ENCODE measurements at regions not wholly inside any gene's neighbourhood (a gene's known extent, or its start where the extent isn't known, plus 50 kb on each side); places are given as distances from the start of the nearest gene placed in this dataset.

DNA sequence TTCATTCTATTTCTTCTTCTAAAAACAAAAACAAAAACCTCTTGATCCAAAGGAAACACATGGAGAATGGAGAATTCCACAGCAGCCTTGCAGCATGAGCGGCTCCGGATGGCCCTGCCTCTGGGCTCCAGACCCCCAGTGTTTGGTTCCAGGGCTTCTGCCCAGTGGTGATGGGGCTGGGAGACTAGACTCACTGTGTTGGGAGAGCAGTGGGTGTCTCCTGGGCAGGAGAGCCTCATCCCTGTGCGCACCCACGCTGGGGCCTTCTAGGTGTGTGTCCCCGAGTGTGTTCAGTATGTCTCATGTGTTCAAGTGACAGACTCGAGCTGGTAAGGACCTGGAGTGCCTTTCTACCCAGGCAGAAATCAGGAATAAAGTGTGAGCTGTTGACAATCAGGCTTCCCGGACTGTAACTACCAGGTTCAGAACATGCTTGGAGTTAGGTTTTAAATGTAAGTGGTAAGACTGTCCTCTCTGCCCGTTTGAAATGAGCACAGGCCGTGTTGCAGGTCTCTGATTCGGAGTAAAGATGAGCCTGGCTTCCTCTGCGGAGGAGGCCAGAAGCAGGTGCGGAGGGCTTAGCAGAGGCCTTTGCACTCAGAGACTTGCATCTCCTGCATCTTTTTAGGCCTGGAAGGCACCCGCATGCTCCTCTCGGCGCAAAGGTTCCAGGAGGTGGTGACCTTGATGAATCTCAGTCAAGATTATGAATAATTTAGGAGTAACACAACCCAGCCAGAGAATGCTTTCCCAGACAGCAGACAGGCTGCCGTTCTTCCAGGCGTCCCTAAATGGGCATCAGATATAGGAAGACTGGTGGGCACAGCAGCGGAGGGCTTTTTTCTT lies 253.6 kb downstream of the CDH26 start:
- no peak for DNase-seq (ENCODE audit: low read depth in 2 of 2, low spot score in 1 of 2)

DNA sequence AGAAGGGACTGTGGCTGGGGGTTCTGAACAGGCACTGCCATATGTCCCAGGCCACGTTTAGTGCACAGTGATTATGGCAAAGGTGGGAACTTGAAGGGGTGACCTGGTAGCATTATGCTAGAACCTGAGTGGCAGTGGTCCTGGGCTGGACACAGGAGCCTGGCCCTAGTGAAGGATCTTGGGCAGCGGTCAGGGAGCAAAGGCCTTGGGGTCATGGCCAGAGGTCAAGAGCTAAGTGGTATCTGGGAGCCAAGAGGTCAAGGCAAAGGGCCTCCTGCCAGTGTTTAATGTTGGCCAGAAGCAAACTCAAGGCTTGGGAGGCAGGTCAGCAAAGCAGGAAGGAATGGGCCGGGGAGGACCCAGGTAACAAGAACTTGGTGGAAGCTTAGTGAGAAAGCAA lies 254.5 kb downstream of the CDH26 start:
- DNase-seq (ENCODE audit: low read depth in 2 of 2, low spot score in 1 of 2): no peak

DNA sequence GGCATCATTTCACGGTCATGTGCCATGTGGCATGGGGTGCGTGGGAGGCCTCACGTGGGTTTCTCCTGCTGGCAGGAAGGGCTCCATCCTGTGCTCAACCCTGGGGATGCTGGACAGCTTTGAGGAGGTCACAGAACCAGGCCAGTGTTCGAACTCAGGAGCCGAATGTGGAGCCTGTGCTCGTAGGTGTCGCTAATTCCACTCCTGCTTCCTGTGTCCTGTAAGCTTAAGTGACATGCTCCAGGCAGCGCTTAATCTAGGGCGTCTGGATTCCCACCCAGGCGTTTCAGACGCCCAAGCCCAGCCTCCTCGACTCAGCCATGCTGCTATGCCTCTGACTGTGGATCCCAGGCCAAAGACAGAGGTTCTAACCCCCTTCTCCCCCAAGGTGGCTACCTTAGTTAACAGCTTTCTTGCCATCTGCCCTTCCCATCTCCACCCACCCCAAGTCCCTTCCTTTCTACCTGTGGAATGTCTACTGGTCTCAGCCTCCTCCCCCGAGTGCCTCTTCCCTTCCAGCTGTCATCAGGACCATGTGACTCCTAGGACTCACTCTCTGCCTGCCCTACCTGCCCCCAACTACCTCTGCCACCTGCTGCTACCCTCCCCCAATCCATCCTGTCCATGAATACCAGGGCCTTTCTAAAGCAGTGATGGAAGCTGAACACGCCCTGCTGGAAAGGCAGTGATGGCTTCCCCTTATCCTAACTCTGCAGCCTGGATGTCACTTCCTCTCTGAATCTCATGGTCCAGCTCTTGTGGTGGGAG lies 255.1 kb downstream of the CDH26 start:
- DNase-seq (ENCODE audit: low read depth in 2 of 2, low spot score in 1 of 2): no peak

DNA sequence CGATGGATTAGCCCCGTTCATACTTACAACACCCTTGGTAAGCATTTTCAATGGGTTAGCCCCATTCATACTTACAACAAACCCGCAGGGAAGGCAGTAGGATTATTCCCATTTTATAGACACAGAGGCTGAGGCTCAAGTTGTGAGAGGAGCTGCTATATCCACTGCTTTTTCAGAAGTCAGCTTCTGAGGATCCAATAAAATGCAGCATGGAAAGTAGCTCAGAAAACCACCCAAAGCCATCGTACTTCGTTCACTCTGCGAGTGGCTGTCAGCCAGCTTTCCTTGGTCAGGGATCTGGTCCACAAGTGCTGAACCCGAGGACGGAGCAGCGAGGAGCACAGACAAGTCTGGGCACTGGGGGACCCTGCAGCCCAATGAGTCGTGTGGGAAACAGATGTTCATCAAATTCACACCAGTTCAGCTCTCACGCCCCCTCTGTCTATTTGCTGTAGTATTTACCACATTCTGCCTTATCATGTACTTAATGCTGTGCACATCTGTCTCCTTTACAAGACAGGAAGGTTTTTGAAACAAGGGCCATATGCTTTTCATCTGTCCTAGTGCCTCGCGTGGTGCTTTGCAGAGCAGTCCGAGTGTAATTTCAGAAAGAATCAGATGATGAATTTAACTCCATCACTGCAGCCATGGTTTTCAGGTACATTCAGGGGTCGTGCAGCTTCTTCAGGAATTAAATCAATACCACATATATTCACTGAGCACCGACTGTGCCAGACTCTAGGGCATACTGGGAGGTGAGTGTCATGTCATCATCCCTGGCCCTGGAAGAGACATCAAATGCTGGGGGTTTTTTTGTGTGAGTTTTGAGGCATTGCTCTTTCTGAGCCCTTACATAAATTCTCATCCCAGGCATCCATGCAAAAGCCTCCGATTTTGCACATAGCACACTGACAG lies 256.9 kb downstream of the CDH26 start:
- DNase-seq (ENCODE audit: low read depth in 2 of 2, low spot score in 1 of 2): no peak

DNA sequence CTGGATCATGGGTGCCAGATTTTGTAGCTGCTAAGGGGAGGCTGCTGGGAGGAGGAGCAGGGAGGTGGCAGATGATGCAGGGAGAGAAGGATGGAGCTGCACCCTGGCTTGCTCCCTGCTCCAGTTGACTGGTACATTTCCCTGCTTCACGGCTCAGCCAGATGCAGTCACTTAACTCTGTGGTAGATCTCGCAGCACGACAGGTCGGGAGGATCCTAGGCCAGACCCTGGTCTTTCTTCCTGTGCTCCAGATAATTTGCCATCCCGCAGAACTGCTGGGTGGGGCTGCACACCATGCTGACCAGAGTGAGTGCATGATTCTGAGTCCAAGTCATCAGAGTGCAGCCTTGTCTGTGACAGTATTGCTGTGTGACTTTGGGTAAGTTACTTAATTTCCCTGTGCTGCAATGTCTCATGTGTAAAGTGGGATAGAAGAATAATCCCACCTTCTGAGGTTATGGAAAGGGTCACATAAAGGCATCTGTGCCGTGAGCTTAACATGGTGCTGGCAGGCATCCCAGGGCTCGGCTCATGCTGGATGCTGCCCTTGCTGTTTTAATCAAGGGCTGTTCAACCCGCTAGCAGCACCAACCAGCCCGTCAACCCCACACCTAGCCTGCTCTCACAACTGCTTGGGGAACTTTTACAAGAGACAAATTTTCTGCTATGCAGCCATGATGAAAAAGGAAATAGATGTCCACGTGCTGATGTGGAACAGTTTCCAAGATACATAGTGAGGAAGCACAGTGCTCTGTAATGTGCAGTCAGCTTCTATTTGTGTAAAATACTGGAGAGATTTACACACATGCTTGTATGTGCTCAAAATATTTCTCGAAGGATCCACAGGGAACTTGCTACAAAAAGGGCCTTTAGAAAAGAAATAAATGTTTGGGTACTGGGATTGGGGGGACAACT lies 257.9 kb downstream of the CDH26 start:
- no peak for DNase-seq (ENCODE audit: low read depth in 2 of 2, low spot score in 1 of 2)

DNA sequence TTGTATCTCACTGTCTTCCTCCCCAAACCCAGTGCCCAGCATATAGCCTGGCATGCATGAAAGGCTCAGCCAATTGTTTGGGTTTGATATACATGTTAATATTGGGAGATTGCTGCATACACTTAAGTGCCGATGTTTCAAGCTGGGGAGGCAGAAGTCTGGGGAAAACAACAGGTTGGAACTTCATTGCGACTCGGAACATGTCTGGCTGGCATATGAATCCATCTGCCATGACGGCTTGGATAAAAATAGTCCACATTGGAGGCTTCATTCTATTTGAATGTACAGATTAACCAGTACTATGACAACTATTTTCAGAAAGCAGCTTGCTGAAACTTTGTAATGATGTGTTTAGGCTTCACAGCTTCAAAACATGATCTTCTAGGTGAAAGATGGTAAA lies 261.0 kb downstream of the CDH26 start:
- DNase-seq (ENCODE audit: low read depth in 2 of 2, low spot score in 1 of 2): no peak

DNA sequence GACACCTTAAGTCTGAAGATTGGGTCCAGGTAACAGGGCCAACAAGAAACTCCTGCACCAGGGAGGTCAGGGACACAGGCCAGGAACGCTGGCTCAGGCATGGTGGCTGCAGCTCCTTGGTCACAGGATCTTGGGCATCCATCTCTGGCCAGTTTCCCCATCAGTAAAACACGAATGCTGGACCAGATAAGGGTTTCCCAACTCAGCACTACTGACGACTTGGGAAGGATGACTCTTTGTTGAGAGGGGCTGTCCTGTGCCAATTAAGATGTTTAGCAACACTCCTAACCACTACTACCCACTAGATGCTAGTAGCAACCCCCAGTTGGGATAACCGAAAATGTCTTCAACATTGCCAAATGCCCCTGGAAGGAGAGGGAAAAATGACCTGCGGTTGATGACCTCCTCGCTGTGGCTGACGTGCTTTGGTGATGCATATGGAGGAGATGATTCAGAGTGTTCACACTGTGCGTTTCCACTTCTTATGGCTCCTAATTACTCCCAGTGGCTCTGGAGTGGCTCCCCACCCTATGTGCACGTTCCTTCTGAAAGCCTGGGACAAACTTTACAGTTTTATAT lies 261.9 kb downstream of the CDH26 start:
- no peak for DNase-seq (ENCODE audit: low read depth in 2 of 2, low spot score in 1 of 2)

DNA sequence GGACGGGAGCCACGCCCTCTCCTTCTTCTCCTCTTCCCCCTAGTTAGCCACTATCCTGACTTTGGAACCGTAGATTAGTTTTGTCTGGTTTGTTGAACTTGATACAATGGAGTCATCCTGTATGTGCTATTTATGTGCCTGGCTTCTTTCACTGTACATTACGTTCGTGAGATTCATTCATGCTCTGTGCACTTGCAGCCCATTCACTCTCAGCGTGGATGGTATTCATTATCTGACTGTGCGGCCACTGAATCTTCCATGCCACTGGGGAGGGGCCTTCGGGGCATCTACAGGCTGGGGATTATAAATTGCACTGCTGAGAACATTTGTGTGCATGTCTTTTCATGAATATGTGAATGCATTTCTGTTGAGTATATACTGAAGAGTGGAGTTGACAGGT lies 262.5 kb downstream of the CDH26 start:
- no peak for DNase-seq (ENCODE audit: low read depth in 2 of 2, low spot score in 1 of 2)

DNA sequence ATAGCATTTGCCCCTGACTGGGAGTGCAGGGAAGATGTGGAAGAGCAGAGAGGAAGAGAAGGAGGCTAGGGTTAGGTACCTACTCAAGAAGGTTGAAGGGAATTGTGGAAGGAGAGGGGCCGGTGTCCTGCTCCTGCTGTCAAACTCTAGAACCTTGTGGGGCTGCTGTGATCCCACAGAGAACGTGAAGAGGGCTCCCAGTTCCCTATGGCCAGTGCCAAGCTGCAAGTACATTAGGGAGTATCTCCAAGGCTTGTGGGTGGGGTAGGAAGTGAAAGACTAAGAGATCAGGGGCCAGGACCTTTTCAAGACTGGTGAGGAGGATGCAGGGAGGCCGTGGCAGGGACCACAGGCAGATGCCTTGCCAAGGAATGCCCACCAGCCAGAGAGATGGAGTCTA lies 263.4 kb downstream of the CDH26 start:
- no peak for DNase-seq (ENCODE audit: low read depth in 2 of 2, low spot score in 1 of 2)

DNA sequence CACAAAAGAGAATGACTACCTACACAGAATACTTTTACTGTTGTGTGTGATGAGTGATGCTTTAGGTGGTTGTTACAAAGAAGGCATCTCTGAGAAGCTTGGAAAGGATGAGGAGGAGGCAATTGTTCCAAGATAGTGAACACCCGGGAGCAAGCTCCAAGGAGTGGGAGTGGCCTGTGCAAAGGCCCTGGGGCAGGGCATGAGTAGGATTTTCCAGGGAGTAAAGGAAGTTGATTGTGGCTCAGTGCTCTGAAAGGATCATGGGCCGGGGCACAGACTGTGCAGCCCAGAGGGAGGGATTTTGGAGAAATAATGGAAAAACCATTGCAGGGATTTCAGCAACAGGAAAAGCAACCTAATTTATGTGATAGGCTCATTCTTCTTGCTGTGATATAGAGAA lies 264.3 kb downstream of the CDH26 start:
- DNase-seq (ENCODE audit: low read depth in 2 of 2, low spot score in 1 of 2): no peak

DNA sequence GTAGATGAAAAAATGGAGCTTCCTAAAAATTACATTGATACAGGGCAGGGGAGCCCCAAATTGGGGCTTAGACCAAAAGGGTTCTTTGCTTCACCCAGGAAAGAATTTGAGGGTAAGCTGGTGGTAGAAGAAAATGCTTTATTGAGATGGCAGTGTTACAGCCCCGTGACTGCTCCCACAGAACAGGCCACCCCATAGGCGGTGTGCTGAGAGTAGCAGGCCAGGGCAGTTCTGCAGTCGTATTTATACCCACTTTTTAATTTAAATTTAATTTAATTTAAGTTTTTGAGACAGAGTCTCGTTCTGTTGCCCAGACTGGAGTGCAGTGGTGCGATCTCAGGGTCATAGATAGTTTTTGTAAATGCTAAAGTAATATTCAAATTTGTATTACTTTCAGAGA lies 265.0 kb downstream of the CDH26 start:
- no peak for DNase-seq (ENCODE audit: low read depth in 2 of 2, low spot score in 1 of 2)

DNA sequence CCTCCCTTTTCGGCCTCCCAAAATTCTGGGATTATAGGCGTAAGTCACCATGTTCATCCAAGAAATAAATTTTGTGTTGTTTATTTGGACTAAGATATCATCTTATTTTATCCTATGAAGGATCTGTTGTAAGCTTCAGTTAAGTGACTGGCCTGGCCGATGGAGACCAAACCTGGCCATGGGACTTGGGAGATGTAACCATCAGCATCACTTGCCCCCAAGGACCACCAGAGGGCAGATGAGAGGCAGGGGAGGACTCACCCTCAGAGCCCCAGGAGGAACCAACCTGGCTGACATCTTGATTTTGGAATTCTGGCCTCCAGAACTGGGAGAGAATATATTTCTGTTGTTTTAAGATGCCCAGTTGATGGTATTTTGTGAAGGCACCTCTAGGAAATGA lies 266.7 kb downstream of the CDH26 start:
- DNase-seq (ENCODE audit: low read depth in 2 of 2, low spot score in 1 of 2): no peak

DNA sequence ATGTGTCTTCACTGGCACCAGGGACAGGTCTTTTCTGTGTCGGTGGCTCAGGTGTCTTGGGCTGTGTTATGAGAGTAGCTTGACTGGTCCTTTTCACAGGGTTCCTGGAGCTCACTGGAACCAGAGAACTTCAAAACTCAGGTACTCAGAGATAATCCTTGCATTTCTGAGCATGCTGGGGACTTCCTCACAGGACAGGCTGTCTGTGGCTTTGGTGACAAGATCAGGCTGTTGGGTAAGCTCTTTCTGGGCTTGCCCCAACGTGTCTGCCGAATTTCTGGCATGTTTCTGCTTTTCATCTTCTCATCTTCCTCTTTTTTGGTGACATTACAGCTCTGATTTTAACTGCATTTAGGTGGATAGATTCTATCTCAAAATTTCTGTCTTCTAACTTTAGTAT lies 270.0 kb downstream of the CDH26 start:
- no peak for DNase-seq (ENCODE audit: low read depth in 2 of 2, low spot score in 1 of 2)

DNA sequence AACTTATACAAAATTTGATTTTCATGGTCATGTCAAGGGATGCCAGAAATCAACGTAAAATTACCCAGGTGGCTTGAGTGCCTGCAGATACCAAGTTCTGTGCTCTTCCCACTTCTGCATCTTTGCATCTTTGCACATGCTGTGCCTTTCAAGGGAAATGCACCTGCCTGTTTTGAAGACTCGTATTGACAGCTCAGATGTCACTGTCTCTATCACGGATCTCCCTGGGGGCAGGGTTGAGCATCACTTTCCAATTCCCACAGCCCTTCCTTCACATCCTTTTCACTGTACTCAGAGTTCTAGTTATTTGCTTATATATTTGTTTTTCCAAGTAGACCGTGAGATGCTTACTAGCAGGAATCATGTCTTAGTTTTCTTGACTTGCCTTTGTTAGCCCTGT lies 274.2 kb downstream of the CDH26 start:
- DNase-seq (ENCODE audit: low read depth in 2 of 2, low spot score in 1 of 2): no peak

DNA sequence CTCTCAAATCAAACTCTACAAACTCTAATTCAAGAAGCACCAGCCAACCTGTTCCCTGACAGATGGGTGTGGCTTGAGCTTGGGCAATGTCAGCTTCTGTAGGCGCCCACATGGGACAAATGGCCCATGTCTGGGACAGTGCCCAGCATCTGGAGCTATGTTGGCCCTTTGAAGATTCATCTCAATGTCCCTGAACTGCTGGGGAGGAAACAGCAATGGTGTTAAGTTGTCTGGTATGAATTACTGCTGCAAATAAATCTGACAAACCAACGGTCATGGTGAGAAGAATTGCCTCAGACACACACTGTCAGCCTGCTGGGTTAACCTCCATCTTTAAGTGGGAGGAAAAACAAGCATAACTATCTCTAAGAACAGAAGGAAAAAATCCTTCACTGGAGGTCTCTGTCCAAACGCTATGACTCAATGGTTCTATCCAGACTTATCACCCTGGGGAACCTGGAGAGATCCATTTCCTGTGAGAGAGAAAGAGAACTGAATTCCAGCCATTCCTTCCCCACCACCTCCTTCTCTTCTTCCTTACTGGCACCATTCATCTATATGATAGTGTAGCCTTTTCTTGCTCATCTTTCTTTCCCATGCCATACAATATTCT lies 274.9 kb downstream of the CDH26 start:
- DNase-seq (ENCODE audit: low read depth in 2 of 2, low spot score in 1 of 2): no peak

DNA sequence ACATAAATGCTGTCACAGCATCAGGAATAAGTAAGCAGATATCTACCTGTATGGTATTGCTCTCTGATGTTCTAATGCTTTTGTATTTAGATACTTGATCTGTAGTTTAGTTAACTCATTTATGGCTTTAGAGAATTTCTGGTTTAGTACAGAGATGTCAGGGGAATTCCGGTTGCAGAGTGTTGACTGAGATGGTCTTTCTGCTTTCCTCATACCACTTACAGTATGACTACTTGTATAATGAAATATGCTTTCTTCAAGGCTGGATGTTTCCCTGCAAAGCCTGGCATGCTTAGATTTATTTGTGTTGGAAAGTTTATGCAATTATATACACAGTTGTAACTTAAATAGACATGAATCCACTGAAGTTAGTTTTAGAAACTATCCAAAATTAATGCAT lies 278.4 kb downstream of the CDH26 start:
- no peak for DNase-seq (ENCODE audit: low read depth in 2 of 2, low spot score in 1 of 2)

DNA sequence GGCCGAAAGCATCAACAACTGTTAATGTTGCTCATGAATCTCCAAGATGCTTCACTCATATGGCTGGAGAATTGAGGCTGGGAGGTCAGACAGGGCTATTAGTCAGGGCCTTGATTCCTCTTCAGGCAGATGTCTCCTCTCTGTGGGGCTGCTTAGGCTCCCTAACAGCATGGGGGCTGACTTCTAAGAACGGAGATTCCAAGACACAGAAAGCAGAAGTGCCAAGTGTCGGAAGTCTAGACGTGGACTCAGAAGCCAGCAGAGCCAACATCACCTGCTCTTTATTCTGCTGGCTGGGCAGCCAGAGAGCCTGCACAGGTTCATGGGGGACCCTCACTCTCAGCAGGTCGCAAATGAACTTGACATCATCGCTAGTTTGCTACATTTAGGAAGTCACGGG lies 279.8 kb downstream of the CDH26 start:
- no peak for DNase-seq (ENCODE audit: low read depth in 2 of 2, low spot score in 1 of 2)

DNA sequence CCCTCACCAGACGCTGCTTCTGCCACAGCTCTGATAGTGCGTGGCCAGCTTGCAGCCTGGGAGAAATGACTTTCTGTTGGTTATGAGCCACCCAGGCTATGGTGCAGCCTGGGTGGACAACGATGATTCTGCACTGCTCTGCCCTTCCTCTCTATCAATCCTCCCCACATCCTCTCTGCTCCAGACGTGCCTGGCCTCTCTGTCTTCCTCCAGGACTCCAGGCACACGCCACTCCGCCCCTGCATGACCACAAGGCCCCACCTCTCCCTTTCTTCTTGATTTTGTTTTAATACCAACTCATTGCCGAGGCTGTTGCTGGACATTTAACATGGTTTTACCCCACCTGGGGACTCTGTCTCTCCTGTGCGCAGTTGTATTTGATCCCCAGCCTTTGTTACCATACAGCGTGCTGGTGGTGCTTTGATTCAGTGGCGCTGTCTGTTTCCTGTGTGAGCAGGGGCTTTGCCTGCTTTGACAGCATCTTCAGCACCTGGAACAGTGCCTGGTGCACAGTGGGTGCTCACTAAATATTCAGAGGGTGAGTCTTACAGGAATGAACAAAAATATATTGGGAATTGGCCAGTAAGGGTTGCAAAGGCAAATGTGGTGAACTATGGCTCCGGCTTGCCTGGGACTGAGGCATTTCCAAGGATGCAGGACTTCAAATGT lies 280.9 kb downstream of the CDH26 start:
- DNase-seq (ENCODE audit: low read depth in 2 of 2, low spot score in 1 of 2): no peak

DNA sequence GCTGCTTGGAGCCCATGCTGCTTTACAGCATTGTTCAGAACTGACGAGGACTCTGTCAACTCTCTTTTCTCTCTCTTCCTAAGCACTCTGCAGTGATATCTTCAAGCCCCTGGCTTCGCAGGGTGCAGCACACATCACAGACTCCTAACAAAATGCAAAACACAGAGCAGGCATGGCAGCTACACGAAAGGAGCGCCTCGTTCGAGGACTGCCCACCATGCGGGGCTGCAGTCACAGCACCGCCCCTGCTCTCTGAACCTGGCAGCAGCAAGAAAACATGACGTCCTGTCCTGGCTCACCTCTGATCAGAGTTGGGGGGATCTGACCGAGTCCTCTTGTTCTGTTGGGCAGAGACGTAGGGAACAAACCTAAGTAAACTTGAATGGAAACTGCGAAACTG lies 281.7 kb downstream of the CDH26 start:
- no peak for DNase-seq (ENCODE audit: low read depth in 2 of 2, low spot score in 1 of 2)
